ENCODE measurements at regions not wholly inside any gene's neighbourhood (a gene's known extent, or its start where the extent isn't known, plus 50 kb on each side); places are given as distances from the start of the nearest gene placed in this dataset.

DNA sequence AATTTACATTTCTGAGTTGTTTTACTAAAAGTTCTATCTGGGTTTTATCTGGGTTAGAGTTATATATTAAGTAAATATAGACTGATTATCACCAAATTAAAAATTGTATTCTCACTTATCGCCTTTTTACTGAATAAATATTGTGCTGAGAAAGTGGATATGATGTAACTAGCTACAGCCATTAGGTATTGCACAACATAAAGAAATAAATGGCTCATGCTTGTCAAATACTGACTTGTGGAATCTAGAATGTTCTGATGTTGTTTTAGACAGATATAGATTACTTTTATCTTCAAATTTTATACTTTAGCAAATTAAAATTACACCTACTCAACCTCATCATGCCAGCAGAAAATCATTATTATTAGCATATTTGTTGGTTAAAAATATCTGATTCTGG is 1277.1 kb upstream of the MIR17HG start:
- no TSS peak for BruUV-seq (replicated peaks)
- POLR2A ChIA-PET (ENCODE audit: unreplicated experiment): no interaction called here
- no peak overlapping the region for H3K27ac ChIP-seq
- no peak overlapping the region for H3K4me2 ChIP-seq
- H3K36me3 ChIP-seq (ENCODE audit: low read depth): no peaks in the 10 kb centered on the region
- no peak for TF ChIP-seq EZH2 (IDR thresholded peaks at IDR 0.05; ENCODE audit: low read depth)
- TF ChIP-seq, protein P1, sequence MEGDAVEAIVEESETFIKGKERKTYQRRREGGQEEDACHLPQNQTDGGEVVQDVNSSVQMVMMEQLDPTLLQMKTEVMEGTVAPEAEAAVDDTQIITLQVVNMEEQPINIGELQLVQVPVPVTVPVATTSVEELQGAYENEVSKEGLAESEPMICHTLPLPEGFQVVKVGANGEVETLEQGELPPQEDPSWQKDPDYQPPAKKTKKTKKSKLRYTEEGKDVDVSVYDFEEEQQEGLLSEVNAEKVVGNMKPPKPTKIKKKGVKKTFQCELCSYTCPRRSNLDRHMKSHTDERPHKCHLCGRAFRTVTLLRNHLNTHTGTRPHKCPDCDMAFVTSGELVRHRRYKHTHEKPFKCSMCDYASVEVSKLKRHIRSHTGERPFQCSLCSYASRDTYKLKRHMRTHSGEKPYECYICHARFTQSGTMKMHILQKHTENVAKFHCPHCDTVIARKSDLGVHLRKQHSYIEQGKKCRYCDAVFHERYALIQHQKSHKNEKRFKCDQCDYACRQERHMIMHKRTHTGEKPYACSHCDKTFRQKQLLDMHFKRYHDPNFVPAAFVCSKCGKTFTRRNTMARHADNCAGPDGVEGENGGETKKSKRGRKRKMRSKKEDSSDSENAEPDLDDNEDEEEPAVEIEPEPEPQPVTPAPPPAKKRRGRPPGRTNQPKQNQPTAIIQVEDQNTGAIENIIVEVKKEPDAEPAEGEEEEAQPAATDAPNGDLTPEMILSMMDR (conservative IDR thresholded peaks at IDR 0.05): no peak
- no peak overlapping the region for H3K4me3 ChIP-seq
- no peak overlapping the region for H2AFZ ChIP-seq
- DNase-seq: no peak
- no peaks in the 10 kb centered on the region for H4K20me1 ChIP-seq (ENCODE audit: insufficient read depth)
- no peaks in the 10 kb centered on the region; the same call in 1 of the 2 replicates for H3K9me3 ChIP-seq (ENCODE audit: insufficient read depth, low read depth)
- no peaks in the 10 kb centered on the region for H3K79me2 ChIP-seq (ENCODE audit: low read depth)
- no peaks in the 10 kb centered on the region for H3K9me2 ChIP-seq (ENCODE audit: insufficient read depth)
- intact Hi-C loops (cut with micrococcal nuclease; ENCODE audit: unreplicated experiment): loop anchor here (10.0 kb wide), 1 partner anchor 106 kb away; no protein-coding TSS in a partner anchor
- no peaks in the 10 kb centered on the region for H3K4me1 ChIP-seq (replicated peaks; ENCODE audit: insufficient read depth)
- CTCF ChIA-PET: no interaction called here
- H3K27me3 ChIP-seq (ENCODE audit: insufficient read depth, low read depth): no peaks in the 10 kb centered on the region
- no peaks in the 10 kb centered on the region for H3F3A ChIP-seq (ENCODE audit: insufficient read depth, low read depth)

DNA sequence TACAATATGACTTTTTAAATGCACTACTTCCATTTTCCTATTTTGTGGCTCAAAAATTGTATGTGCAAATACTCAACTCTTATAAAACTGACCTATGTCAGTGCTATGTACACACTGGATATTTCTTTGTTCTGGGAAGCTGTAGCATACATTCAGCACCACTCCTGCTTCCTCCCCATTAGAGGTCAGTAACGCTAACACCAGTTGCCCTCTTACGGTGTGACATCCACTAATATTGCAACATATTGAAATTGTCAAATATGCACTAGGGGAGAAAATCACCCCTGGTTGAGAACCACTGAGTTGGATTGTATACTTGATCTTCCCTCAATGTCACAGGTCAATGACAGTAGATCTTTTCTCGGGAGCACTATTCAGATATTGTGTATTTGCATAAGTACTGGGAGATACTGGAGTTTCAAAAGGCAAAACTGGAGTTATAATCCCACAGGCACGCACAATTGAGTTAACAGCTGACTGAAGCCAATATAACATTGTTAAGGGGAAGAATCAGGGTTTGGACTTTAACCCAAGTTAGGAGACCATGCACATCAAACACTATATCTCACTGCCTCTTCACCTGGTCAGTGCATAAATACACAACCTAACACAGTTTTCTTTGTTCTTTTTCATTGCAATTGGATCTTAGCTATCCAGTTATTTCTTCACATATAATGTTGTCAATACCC is 1276.5 kb upstream of the MIR17HG start:
- no peak overlapping the region for H2AFZ ChIP-seq
- intact Hi-C loops (cut with micrococcal nuclease; ENCODE audit: unreplicated experiment): loop anchor here (10.0 kb wide), 1 partner anchor 106 kb away; no protein-coding TSS in a partner anchor
- H3K27ac ChIP-seq: no peak overlapping the region
- no peak overlapping the region for H3K4me3 ChIP-seq
- no peaks in the 10 kb centered on the region for H3K9me2 ChIP-seq (ENCODE audit: insufficient read depth)
- H3K4me2 ChIP-seq: no peak overlapping the region
- no peaks in the 10 kb centered on the region for H3K27me3 ChIP-seq (ENCODE audit: insufficient read depth, low read depth)
- POLR2A ChIA-PET (ENCODE audit: unreplicated experiment): no interaction called here
- no peaks in the 10 kb centered on the region for H3F3A ChIP-seq (ENCODE audit: insufficient read depth, low read depth)
- H3K4me1 ChIP-seq (replicated peaks; ENCODE audit: insufficient read depth): no peaks in the 10 kb centered on the region
- no TSS peak for BruUV-seq (replicated peaks)
- no peaks in the 10 kb centered on the region for H3K36me3 ChIP-seq (ENCODE audit: low read depth)
- CTCF ChIA-PET: no interaction called here
- TF ChIP-seq, protein P1 (conservative IDR thresholded peaks at IDR 0.05): no peak
- TF ChIP-seq EZH2 (IDR thresholded peaks at IDR 0.05; ENCODE audit: low read depth): no peak
- H4K20me1 ChIP-seq (ENCODE audit: insufficient read depth): no peaks in the 10 kb centered on the region
- no peaks in the 10 kb centered on the region; the same call in 1 of the 2 replicates for H3K9me3 ChIP-seq (ENCODE audit: insufficient read depth, low read depth)
- no peaks in the 10 kb centered on the region for H3K79me2 ChIP-seq (ENCODE audit: low read depth)
- no peak for DNase-seq

DNA sequence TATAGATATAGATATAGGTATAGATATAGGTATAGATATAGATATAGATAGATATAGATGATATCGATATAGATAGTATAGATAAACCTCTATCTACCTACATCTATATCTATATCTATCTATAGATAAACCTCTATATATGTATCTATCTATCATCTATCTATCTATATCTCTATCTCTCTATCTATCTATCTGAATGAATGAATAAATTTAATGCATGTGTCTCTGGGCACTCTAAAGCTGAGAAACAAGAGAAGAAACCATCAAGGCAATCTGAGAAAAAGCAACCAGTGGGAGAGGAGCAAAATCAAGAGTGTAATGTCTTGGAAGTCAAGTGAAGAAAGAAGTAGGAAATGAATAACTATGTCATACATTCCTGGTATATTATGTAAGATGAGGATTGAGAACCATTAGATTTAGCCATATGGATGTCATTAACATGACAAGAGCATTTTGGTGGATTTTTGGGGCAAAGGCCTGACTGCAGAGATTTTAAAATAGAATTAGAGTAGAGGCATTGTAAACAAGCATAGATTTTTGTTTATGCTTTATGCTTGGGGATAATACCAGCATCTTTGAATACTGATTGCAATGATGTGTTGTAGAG is 1262.7 kb upstream of the MIR17HG start:
- Histone ChIP-seq H3F3A (ENCODE audit: insufficient read depth, low read depth) (no peaks in the 10 kb centered on the region), H3K9me2 (ENCODE audit: insufficient read depth) (no peaks in the 10 kb centered on the region), H3K36me3 (ENCODE audit: low read depth) (no peaks in the 10 kb centered on the region), H3K4me3 (no peak overlapping the region), H2AFZ (no peak overlapping the region), H3K4me1 (replicated peaks; ENCODE audit: insufficient read depth) (no peaks in the 10 kb centered on the region), H4K20me1 (ENCODE audit: insufficient read depth) (no peaks in the 10 kb centered on the region), H3K9me3 (ENCODE audit: insufficient read depth, low read depth) (no peaks in the 10 kb centered on the region; the same call in 1 of the 2 replicates), H3K27me3 (ENCODE audit: insufficient read depth, low read depth) (no peaks in the 10 kb centered on the region), H3K79me2 (ENCODE audit: low read depth) (no peaks in the 10 kb centered on the region), H3K4me2 (no peak overlapping the region), H3K27ac (no peak overlapping the region)
- intact Hi-C loops (cut with micrococcal nuclease; ENCODE audit: unreplicated experiment): no loop called here
- ChIA-PET CTCF (no interaction called here), POLR2A (ENCODE audit: unreplicated experiment) (no interaction called here)
- no peak for TF ChIP-seq EZH2 (IDR thresholded peaks at IDR 0.05; ENCODE audit: low read depth)
- TF ChIP-seq, protein P1 (conservative IDR thresholded peaks at IDR 0.05): no peak
- no peak for DNase-seq
- BruUV-seq (replicated peaks): no TSS peak
